Upper lobe of right lung (tissue), 1 donor: ENCODE measurements at regions not wholly inside any gene's neighbourhood (a gene's known extent, or its start where the extent isn't known, plus 50 kb on each side); places are given as distances from the start of the nearest gene placed in this dataset.

Source experiments
- ATAC-seq: fragments of 200-7000 bp; cut with Tn5 transposase; one replicate; pipeline ENCODE4 v1.9.1; 2020; ENCODE audit warnings: mild to moderate bottlenecking, moderate library complexity
- DNase-seq: peaks from one replicate; pipeline ENCODE4 v3.0.0-alpha.2; 2020
- H3K27ac ChIP-seq: fragments of 200-600 bp; one replicate; pipeline ENCODE4 v1.8.0; 2022
- H3K27me3 ChIP-seq: fragments of 200-600 bp; one replicate; pipeline ENCODE4 v1.8.0; 2022; ENCODE audit warnings: mild to moderate bottlenecking
- H3K36me3 ChIP-seq: fragments of 200-600 bp; one replicate; pipeline ENCODE4 v1.8.0; 2022
- H3K4me1 ChIP-seq: fragments of 200-600 bp; one replicate; pipeline ENCODE4 v1.8.0; 2022
- H3K4me3 ChIP-seq: fragments of 200-600 bp; one replicate; pipeline ENCODE4 v1.8.0; 2022; ENCODE audit warnings: mild to moderate bottlenecking
- H3K9me3 ChIP-seq: fragments of 200-600 bp; one replicate; pipeline ENCODE4 v1.8.0; 2022
- CTCF ChIP-seq: fragments of 200-600 bp; IDR thresholded peaks from one replicate; pipeline ENCODE4 v1.8.0; 2022; ENCODE audit warnings: antibody characterized with exemption
- intact Hi-C: fragments of 100-400 bp; cut with DNase I; formaldehyde crosslinking; loops from one replicate; pipeline ENCODE4 v1.11.0; 2022
- donor health status: DM: no; HTN: yes; CAD: no; lungs with severe emphysema.

- intact Hi-C loops: no loop called here
- TF ChIP-seq CTCF: no peak
- ATAC-seq: no peak
- Histone ChIP-seq H3K4me1 (no peaks in the 10 kb centered on the region), H3K27ac (no peak overlapping the region), H3K27me3 (no peaks in the 10 kb centered on the region), H3K36me3 (no peaks in the 10 kb centered on the region), H3K4me3 (no peak overlapping the region), H3K9me3 (no peaks in the 10 kb centered on the region)
- no peak for DNase-seq
These were observed 66.8 kb upstream of the NEBL start for GRCh38 chr10:20963721-20964595.

GRCh38 chr10:20963056-20963455 is 65.9 kb upstream of the NEBL start:
- no peak for ATAC-seq
- Histone ChIP-seq H3K36me3 (no peaks in the 10 kb centered on the region), H3K4me3 (no peak overlapping the region), H3K27me3 (no peaks in the 10 kb centered on the region), H3K27ac (no peak overlapping the region), H3K9me3 (no peaks in the 10 kb centered on the region), H3K4me1 (no peaks in the 10 kb centered on the region)
- no peak for TF ChIP-seq CTCF
- no peak for DNase-seq
- intact Hi-C loops: no loop called here

GRCh38 chr10:20962165-20962564 is 65.1 kb upstream of the NEBL start:
- Histone ChIP-seq H3K4me1 (no peaks in the 10 kb centered on the region), H3K36me3 (no peaks in the 10 kb centered on the region), H3K4me3 (no peak overlapping the region), H3K27me3 (no peaks in the 10 kb centered on the region), H3K27ac (no peak overlapping the region), H3K9me3 (no peaks in the 10 kb centered on the region)
- no peak for TF ChIP-seq CTCF
- intact Hi-C loops: no loop called here
- no peak for DNase-seq
- ATAC-seq: no peak

GRCh38 chr10:20959242-20959641 is 62.1 kb upstream of the NEBL start:
- no peak for DNase-seq
- TF ChIP-seq CTCF: no peak
- H3K27ac ChIP-seq: no peak overlapping the region
- no peaks in the 10 kb centered on the region for H3K27me3 ChIP-seq
- H3K9me3 ChIP-seq: no peaks in the 10 kb centered on the region
- no peaks in the 10 kb centered on the region for H3K36me3 ChIP-seq
- ATAC-seq: no peak
- intact Hi-C loops: no loop called here
- H3K4me3 ChIP-seq: no peak overlapping the region
- H3K4me1 ChIP-seq: no peaks in the 10 kb centered on the region

GRCh38 chr10:20958764-20959163 is 61.7 kb upstream of the NEBL start:
- no peak for TF ChIP-seq CTCF
- H3K27ac ChIP-seq: no peak overlapping the region
- DNase-seq (no peak), ATAC-seq (no peak)
- H3K36me3 ChIP-seq: no peaks in the 10 kb centered on the region
- intact Hi-C loops: no loop called here
- H3K27me3 ChIP-seq: no peaks in the 10 kb centered on the region
- H3K4me1 ChIP-seq: no peaks in the 10 kb centered on the region
- no peaks in the 10 kb centered on the region for H3K9me3 ChIP-seq
- H3K4me3 ChIP-seq: no peak overlapping the region
